ENCODE measurements at regions not wholly inside any gene's neighbourhood (a gene's known extent, or its start where the extent isn't known, plus 50 kb on each side); places are given as distances from the start of the nearest gene placed in this dataset.

DNA sequence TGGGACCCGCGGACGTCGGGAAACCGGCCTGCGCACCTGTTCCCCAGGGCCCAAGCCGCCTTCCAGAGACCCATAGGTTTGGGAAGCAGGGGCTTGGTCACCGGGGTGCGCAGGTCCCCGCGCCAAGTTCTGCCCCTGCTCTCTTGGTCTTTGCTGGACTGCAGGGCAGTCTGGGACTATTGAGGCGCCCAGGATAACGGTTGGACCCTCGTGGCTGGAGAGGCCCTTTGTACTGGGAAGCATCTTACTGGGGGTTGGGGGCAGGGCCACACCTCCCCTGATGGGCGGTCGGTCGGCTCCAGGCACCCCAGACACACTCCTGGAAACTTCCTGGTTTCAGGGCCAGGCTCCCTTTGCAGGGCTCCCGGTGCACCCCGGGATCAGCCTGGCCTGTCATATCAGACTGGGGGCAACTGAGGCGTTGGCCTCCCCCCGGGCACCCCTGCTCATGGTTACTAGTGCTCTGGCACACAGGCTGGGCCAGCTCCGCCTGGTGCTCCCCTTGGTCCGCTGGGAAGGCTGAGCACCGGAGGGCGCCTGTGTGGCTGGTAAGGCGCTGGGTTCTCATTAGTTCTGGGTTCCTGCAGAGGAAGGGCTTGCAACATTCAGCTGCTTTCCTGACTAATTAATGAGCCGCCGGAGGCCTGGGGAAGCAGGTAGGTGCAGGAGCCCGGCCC is 1250.5 kb downstream of the BRD1 start:
- TF ChIP-seq, protein P1, sequence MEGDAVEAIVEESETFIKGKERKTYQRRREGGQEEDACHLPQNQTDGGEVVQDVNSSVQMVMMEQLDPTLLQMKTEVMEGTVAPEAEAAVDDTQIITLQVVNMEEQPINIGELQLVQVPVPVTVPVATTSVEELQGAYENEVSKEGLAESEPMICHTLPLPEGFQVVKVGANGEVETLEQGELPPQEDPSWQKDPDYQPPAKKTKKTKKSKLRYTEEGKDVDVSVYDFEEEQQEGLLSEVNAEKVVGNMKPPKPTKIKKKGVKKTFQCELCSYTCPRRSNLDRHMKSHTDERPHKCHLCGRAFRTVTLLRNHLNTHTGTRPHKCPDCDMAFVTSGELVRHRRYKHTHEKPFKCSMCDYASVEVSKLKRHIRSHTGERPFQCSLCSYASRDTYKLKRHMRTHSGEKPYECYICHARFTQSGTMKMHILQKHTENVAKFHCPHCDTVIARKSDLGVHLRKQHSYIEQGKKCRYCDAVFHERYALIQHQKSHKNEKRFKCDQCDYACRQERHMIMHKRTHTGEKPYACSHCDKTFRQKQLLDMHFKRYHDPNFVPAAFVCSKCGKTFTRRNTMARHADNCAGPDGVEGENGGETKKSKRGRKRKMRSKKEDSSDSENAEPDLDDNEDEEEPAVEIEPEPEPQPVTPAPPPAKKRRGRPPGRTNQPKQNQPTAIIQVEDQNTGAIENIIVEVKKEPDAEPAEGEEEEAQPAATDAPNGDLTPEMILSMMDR (IDR thresholded peaks at IDR 0.05; ENCODE audit: low read depth, low read length) = no peak
- DNase-seq (ENCODE audit: extremely low read depth, low read depth) = no peak

DNA sequence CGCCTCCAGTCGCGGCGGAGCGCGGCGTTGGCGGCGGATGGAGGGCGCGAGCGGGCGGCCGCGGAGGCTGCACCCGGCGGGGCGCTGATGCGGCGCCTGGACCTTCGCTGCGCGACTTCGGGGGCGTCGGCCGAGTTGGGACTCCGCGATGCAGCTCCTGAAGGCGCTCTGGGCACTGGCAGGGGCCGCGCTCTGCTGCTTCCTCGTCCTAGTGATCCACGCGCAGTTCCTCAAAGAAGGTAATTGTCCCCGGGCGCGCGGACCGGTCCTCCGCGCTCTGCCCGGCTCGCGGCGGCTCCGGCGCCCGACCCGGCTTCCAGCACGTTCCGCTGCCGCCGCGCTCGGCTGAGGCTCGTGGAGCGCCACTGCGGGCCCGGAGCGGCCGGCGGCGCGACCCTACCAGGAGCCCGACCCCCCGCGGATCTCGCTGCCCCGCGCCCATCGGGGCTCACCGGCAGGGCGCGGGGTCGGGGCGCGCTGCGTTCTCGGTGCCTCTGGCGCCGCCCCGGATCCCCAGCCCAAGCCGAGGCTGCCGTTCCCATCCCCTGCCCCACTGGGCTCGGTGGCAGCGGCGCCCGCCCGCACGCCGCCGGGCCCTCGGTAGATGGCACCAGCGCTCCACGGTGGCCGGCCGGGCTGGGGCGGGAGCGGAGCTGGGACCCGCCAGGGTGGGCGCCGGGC is 1251.2 kb downstream of the BRD1 start:
- TF ChIP-seq, protein P1 (IDR thresholded peaks at IDR 0.05; ENCODE audit: low read depth, low read length) = no peak
- no peak for DNase-seq (ENCODE audit: extremely low read depth, low read depth)

DNA sequence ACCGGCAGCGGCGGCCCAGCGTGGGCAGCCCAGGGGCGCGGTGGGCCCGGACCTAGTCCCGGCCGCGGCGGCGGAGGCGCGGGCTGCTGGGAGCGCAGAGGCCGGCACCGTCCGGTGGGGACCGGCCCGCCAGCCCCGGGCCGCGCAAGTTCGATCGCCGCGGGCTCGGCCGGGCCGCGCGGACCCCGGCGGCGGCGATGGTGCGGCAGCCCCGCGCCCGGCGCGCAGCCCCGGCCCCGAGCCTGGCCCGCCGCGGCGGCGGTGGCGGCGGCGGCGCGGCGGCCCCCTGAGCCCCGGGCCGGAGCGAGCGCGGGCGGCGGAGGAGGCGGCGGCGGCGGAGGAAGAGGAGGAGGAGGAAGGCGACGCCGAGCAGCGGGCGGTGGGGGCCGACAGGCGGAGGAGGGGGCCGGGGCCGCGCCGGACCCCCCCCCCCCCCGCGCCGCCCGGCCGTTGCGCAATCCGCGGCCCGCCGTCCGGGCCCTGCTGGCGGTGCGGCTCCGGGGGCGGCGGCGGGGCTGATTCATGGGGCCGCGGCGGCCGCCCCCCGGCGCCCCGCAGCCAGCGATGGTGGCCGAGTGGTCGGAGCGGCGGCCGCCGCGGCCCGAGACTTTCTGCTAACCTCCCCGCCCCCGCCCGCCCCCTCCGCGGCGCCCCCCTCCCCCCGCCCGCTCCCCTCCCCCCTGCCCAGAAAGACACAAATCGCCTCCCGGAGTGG is 1251.9 kb downstream of the BRD1 start:
- TF ChIP-seq, protein P1 (IDR thresholded peaks at IDR 0.05; ENCODE audit: low read depth, low read length) = no peak
- no peak for DNase-seq (ENCODE audit: extremely low read depth, low read depth)

DNA sequence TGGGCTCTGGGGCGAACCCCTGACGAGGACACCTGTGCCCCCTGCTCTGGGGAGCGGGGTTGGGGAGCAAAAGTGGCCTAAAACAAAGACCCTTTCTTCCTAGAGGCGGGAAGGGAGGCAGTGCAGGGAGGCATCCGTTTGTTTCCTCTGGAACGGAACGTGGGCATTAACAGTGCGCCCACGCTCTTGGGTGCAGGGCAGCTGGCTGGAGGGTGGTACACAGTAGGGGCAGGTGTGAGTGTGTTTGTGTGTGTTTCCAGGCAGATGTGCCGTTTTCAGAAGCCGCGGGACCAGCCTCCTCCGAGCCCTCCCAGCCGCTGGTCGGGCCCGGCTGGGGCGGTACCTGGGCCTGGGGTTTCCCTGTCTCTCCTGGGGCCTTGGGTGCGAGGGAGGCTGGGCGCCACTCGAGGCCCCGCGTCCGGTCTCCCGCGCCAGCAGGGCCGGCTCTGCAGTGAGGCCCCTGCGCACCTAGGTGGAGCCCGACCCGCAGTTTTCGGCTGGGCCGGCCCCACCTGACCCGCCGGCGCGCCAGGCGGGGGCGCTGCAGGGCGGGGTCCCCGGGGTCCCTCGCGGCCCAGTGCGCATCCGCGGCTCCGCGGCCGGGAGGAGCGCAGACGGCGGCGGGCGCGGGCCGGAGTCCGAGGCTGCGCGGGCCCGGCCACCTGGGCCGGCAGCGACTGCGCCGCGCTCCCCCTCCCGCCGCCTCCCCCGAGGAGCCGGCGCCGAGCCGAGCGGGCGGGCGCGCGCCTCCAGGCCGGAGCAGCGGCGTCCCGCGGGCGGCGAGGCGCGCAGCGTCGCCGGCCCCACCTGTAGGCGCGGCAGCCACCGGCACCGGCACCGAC is 1252.7 kb downstream of the BRD1 start:
- TF ChIP-seq, protein P1 (IDR thresholded peaks at IDR 0.05; ENCODE audit: low read depth, low read length) = no peak

DNA sequence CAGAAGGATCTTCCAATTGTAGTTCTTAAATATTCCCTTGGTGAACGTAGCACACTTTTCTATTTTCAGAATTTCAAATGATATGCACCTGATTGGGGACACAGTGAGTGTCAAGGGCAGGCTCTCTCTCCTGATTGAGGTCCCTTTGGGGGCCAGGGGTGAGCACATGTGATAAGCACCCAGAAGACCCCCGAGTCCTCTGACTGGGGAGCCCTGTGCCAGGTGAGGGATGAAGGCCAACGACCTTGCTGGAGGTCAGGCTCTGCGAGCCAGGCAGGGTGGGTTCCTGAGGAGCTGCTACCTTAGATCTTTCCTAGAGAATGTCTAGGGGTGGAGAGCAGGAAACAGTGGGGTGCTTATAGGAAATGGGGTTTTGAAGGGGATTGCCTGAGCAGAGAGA is 1253.9 kb downstream of the BRD1 start:
- DNase-seq (ENCODE audit: extremely low read depth, low read depth) = no peak
- TF ChIP-seq, protein P1 (IDR thresholded peaks at IDR 0.05; ENCODE audit: low read depth, low read length) = no peak

More for the DNA sequence above, 1252.7 kb downstream of the BRD1 start:
- DNase-seq (ENCODE audit: extremely low read depth, low read depth) = no peak

DNA sequence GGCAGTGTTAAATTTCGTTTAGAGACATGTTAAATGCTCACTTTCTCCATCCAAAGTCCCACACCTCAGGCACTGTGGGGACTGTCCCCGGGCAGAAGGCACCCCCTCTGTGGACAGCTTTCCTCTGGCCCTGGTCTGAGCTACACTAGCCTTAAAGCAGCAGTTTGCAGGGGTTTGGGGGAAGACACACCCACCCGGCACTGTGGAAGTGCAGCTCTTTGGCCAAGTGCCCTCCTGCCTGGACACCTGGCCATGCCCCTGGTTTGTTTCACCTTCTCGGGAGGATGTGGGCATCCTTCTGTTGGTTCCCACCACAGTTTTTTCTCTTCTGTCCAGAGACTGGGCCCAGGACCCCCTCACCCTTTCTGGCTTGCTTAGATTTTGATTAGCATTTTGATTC is 1254.7 kb downstream of the BRD1 start:
- DNase-seq (ENCODE audit: extremely low read depth, low read depth) = no peak
- TF ChIP-seq, protein P1 (IDR thresholded peaks at IDR 0.05; ENCODE audit: low read depth, low read length) = no peak
